GM19240 (cell line): ENCODE measurements at regions not wholly inside any gene's neighbourhood (a gene's known extent, or its start where the extent isn't known, plus 50 kb on each side); places are given as distances from the start of the nearest gene placed in this dataset.

Experiments
- DNase-seq: peaks from one replicate; pipeline ENCODE4 v3.0.0; 2011; ENCODE audit warnings: low spot score; ENCODE audit not compliant: insufficient read length

DNA sequence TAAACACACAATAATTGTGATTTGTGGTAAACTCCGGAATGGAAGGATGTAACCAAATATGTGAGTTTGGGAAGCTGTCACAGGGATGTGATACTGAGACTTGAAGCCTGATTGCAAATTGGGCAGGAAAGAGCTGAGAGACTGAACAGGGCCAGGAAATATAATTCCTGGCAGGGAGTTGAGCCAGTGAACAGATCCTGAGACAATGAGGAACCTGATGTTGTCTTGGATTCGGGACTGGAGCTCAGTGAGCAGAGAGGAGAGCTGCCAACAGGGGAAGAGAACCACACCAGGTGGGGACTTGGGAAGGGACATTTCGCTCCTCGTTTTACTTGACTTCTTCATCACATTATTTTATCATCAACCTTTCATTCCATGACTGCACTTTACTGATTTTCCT, 386.0 kb downstream of the TLL1 start:
- DNase-seq = no peak

GRCh38 chr4:166274136-166274761, 401.2 kb downstream of the TLL1 start:
- no peak for DNase-seq

DNA sequence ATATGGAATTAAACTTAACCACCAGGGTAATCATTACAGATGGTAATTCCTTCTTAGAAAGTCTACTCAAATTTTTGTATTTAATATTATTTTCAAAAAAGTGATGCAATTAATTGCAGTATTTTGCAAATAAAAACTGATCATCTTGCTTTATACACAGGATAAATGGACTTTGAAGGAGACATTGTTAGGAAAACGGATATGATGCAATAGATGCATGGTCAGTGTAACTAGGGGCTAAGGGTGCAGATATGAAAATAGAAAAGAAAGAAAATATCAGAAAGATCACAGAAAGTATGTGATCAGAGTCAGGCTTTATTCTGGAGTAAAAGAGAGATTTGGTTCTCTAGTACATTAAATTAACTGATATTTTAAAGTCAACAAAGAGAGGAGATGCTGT, 401.7 kb downstream of the TLL1 start:
- DNase-seq = no peak

- DNase-seq = no peak
These were observed 404.4 kb downstream of the TLL1 start for GRCh38 chr4:166277401-166277800.

DNA sequence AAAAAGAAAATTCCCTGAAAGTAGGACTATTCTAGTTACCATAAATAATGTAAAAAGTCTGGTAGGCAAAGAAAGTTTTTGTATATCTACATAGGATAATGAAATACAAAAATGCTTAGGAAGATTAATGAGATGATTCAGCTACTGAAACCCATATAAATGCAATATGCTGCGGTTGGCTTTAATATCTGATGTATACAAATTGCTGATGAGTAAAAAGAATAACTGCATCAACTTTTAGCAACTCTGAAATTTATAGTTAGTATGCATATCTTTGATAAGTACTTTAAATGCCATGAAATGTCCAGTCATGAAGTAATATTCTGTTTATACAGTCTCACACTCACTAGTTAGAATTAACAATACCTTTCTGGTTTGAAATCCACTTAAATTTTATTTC, 404.8 kb downstream of the TLL1 start:
- DNase-seq = no peak

GRCh38 chr4:166279261-166279660, 406.2 kb downstream of the TLL1 start:
- no peak for DNase-seq

- DNase-seq = no peak
These were observed 407.6 kb downstream of the TLL1 start for GRCh38 chr4:166280642-166281041.

DNA sequence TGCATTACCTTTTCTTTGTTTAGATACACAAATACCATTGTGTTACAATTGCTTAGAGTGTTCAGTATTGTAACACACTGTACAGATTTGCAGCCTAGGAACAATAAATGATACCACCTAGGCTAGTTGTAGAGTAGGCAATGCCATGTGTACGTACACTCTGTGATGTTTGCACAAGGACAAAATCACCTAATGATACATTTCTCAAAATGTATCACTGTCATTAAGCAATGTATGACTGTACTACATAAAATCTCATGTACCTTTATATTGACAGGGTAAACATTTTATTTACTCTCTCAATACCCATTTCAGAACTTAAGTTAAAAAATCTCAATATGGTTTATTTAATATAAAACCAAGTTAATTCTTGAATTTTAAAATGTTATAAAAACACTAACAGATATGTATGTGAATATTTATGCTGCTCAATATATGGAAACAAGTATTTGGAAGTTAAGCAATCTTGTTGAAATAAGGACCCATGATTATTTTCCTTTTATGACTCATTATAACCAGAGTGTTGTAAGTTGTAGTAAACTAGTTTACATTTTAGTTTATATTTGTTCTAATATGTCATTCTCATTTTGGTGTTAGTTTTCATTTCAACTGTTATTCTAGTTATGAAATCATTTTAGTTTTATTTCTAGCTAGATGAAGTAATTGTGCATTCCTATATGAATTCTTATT, 409.2 kb downstream of the TLL1 start:
- DNase-seq = no peak

GRCh38 chr4:166284221-166284620, 411.2 kb downstream of the TLL1 start:
- DNase-seq = no peak

DNA sequence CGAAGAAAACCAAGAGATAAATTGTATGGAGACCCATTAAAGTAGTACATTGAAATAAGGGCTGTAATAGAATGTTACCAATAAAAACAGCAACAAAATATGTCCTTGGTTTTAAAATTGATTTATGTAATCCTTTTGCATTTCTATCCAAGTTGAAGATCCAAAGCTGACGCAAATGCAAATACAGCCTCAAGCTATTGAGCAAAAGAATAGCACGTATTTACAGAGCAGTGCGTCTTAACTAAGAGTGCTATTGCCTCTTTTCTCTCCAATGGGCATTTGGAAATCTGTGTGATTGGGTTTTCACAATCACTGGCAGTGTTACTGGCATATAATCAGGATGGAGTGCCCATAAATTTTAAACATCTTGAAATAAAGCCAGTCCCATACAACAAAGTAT, 417.4 kb downstream of the TLL1 start:
- no peak for DNase-seq

DNA sequence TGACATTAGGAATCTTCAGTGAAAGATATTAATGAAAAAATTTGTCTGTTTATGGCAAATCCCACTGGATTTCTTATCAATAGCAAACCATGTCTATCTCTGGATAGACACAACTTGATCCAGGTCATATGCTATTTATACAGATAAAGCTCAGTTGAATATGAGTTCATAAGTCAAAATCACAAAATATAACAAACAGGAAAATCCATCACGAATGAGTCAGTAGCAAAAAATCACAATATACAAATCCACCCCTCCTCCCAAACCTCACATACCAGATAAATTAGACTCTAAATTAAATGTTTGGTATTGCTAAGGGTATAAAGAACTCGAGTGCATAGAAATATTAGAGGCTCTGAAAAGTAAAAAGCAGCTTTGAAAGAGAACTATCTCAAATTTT, 420.5 kb downstream of the TLL1 start:
- DNase-seq = no peak

DNA sequence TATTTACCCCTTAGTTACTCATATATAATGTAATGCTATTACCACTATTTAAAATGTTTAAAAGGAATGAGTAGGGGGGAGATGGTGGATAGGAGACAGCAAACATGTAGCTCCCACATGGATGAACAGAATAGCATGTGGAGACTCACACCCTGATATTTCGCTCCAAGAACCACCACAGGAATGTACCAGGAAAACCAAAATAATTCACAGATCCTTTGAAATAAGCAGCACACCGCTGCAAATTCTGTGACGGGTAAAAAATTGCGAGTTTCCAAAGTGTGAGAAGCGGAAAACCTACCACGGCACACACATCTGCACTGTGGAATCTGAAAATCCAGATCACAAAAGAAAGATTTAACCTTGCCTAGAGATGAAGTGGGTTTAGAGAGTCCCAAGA, 428.2 kb downstream of the TLL1 start:
- DNase-seq = no peak

DNA sequence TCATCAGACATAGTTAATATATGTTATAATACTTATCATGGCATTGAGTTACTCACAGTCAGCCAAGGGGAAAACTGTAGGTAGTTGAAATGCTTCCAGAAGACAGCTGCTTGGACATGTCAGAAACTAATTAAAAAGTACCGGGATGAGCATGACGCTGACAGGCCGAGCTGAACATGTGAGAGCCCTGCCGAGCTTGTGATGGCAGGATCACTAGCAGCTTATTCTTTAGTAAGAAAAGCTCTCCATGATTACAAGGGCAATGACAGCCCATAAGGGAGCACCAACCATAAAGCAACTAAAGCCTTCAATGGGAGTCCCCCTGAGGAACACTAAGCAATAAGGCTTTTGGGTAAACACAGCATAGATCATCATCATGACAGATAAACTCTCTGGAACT, 435.6 kb downstream of the TLL1 start:
- DNase-seq = no peak

- DNase-seq = no peak
These were observed 436.2 kb downstream of the TLL1 start for GRCh38 chr4:166309286-166309685.

DNA sequence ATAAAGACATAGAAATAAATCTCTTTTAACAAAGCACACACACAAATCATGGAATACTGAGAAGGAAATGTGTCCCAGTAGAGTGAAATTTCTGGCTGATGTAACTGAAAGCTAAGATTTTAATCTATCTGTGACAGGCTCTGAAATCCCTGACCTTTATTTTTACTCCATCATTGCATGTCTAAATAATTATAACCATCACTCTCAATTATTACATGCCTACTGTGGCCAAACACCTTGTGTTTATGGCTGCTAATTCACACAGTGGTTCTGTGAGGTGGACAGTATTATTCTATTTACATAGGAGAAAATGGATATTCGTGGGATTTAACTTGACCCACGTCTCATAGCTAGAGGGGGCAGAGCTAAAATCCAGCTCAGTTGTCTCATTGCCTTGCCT, 438.1 kb downstream of the TLL1 start:
- DNase-seq = no peak

GRCh38 chr4:166312166-166312565, 439.1 kb downstream of the TLL1 start:
- DNase-seq = no peak

- no peak for DNase-seq
These were observed 441.9 kb downstream of the TLL1 start for GRCh38 chr4:166314902-166315301.

DNA sequence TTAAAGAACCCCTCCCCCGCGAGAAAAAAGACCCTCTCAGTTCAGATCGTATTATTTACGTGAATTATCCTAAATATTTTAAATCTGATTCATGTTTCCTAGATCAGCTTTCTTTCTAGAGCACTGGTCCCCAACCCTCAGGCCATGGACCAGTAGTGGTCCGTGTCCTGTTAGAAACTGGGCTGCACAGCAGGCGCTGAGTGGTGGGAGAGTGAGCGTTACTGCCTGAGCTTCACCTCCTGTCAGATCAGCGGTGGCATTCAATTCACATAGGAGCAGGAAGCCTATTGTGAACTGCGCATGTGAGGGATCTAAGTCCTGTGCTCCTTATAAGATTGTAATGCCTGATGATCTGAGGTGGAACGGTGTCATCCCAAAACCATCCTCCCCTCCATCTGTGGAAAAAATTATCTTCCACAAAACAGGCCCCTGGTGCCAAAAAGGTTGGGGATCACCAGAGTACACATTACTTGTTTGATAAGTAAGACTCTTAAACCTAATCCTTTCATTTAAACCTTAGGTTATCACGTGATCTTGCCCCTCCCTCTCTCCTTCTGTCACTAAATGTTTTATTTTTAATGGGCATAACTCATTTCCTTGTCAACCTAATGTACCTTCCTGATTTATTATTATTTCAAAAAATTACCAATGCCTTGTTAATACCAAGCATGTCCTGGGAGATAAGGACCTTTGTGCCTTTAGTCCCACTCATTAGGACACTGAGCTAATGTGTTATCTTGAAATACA, 442.9 kb downstream of the TLL1 start:
- no peak for DNase-seq

GRCh38 chr4:166318810-166319525, 445.9 kb downstream of the TLL1 start:
- DNase-seq = no peak

DNA sequence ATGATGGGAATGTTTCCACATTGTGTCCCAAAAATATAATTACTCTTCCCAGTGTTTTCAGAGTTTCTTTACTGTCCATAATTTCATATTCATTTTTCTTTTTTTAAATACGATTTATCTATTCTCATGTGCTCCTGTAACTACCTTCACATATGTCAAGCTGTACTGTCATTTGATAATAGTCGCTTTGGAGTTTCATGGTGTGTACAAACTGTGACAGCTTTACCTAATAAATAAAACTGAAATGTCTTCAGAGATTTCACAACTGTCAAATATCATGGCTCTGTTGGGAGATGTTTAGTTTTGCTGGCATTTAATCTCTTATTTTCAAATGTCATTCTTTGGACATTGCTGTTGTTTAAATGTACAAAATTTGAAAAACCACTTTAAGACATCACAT, 450.2 kb downstream of the TLL1 start:
- DNase-seq = no peak

- DNase-seq = no peak
These were observed 451.3 kb downstream of the TLL1 start for GRCh38 chr4:166324321-166324720.
